Subcutaneous abdominal adipose tissue (tissue), 5 donors: ENCODE measurements at regions not wholly inside any gene's neighbourhood (a gene's known extent, or its start where the extent isn't known, plus 50 kb on each side); places are given as distances from the start of the nearest gene placed in this dataset.
A peak's percentile ranks its signal among the peaks of the same experiment; 100 is the strongest.

Experiments
- H3K27ac ChIP-seq: one replicate; pipeline ENCODE4 v1.7.0; 2013; ENCODE audit warnings: low read depth, mild to moderate bottlenecking, inconsistent platforms, low read length, moderate library complexity
- H3K27me3 ChIP-seq, 5 donors: one replicate each; pipeline ENCODE4 v1.7.0; 2013; ENCODE audit warnings: low read length in 5 of 5, inconsistent platforms in 1 of 5; ENCODE audit not compliant: control insufficient read depth in 5 of 5, insufficient read depth in 4 of 5
- H3K36me3 ChIP-seq, 5 donors: one replicate each; pipeline ENCODE4 v1.7.0; 2013; ENCODE audit warnings: low read length in 5 of 5; ENCODE audit not compliant: control insufficient read depth in 5 of 5, insufficient read depth in 5 of 5
- H3K4me1 ChIP-seq, 5 donors: one replicate each; pipeline ENCODE4 v1.7.0; 2013; ENCODE audit warnings: low read length in 5 of 5, mild to moderate bottlenecking in 3 of 5, moderate library complexity in 1 of 5; ENCODE audit not compliant: control insufficient read depth in 5 of 5, insufficient read depth in 5 of 5
- H3K4me3 ChIP-seq, 5 donors: one replicate each; pipeline ENCODE4 v1.7.0; 2013; ENCODE audit warnings: low read length in 5 of 5, low read depth in 1 of 5
- H3K9ac ChIP-seq, 5 donors: one replicate each; pipeline ENCODE4 v1.7.0; 2013; ENCODE audit warnings: low read length in 5 of 5, mild to moderate bottlenecking in 4 of 5, moderate library complexity in 3 of 5
- H3K9me3 ChIP-seq, 5 donors: one replicate each; pipeline ENCODE4 v1.7.0; 2013; ENCODE audit warnings: low read length in 5 of 5; ENCODE audit not compliant: control insufficient read depth in 5 of 5
- donor health status: healthy.
- donor health status: healthy.
- donor health status: healthy.
- donor health status: healthy.
- donor health status: healthy.

- Histone ChIP-seq H3K9ac (peak overlapping the region in 2 of 5 donors; percentile 10 to 25), H3K4me1 (peaks cover 4 to 29% (median 15%) of the 10 kb centered on the region in 5 donors), H3K36me3 (no peaks in the 10 kb centered on the region), H3K27ac (peak overlapping the region; percentile 84), H3K4me3 (no peak overlapping the region), H3K9me3 (no peaks in the 10 kb centered on the region), H3K27me3 (no peaks in the 10 kb centered on the region)
Measured at GRCh38 chr12:92650228-92650822, 52.5 kb upstream of the PLEKHG7 start.

- Histone ChIP-seq H3K9me3 (no peaks in the 10 kb centered on the region), H3K36me3 (no peaks in the 10 kb centered on the region), H3K4me3 (peak overlapping the region in 3 of 5 donors; percentile 18 to 59 (median 23)), H3K27me3 (no peaks in the 10 kb centered on the region), H3K9ac (peak overlapping the region in 2 of 5 donors; percentile 21 to 25), H3K4me1 (peaks cover 2 to 24% (median 13%) of the 10 kb centered on the region in 5 donors), H3K27ac (peak overlapping the region; percentile 84)
Measured at GRCh38 chr12:92649511-92650227, 53.1 kb upstream of the PLEKHG7 start.

- no peaks in the 10 kb centered on the region for H3K27me3 ChIP-seq
- peak overlapping the region; percentile 84 for H3K27ac ChIP-seq
- no peak overlapping the region for H3K9ac ChIP-seq
- peaks cover 2 to 17% (median 9%) of the 10 kb centered on the region in 5 donors for H3K4me1 ChIP-seq
- no peak overlapping the region for H3K4me3 ChIP-seq
- H3K36me3 ChIP-seq = no peaks in the 10 kb centered on the region
- no peaks in the 10 kb centered on the region for H3K9me3 ChIP-seq
Measured at GRCh38 chr12:92648242-92649031, 54.4 kb upstream of the PLEKHG7 start.

- Histone ChIP-seq H3K9ac (no peak overlapping the region), H3K36me3 (no peaks in the 10 kb centered on the region), H3K27ac (no peak overlapping the region), H3K27me3 (no peaks in the 10 kb centered on the region), H3K4me3 (no peak overlapping the region), H3K4me1 (no peaks in the 10 kb centered on the region), H3K9me3 (no peaks in the 10 kb centered on the region)
Measured at GRCh38 chr12:92641291-92641690, 61.5 kb upstream of the PLEKHG7 start.

GRCh38 chr12:92640691-92641090, 62.1 kb upstream of the PLEKHG7 start:
- no peaks in the 10 kb centered on the region for H3K9me3 ChIP-seq
- H3K36me3 ChIP-seq = no peaks in the 10 kb centered on the region
- no peak overlapping the region for H3K4me3 ChIP-seq
- no peaks in the 10 kb centered on the region for H3K4me1 ChIP-seq
- H3K9ac ChIP-seq = no peak overlapping the region
- no peaks in the 10 kb centered on the region for H3K27me3 ChIP-seq
- H3K27ac ChIP-seq = no peak overlapping the region

- Histone ChIP-seq H3K27ac (no peak overlapping the region), H3K36me3 (no peaks in the 10 kb centered on the region), H3K27me3 (no peaks in the 10 kb centered on the region), H3K4me1 (peaks cover 0 to 4% (median 0%) of the 10 kb centered on the region in 5 donors), H3K9me3 (no peaks in the 10 kb centered on the region), H3K9ac (no peak overlapping the region), H3K4me3 (no peak overlapping the region)
Measured at GRCh38 chr12:92639017-92639416, 63.8 kb upstream of the PLEKHG7 start.

- H3K9ac ChIP-seq = no peak overlapping the region
- H3K4me1 ChIP-seq = peaks cover 0 to 12% (median 7%) of the 10 kb centered on the region in 5 donors
- no peak overlapping the region for H3K27ac ChIP-seq
- no peaks in the 10 kb centered on the region for H3K9me3 ChIP-seq
- no peaks in the 10 kb centered on the region for H3K27me3 ChIP-seq
- H3K4me3 ChIP-seq = no peak overlapping the region
- H3K36me3 ChIP-seq = no peaks in the 10 kb centered on the region
Measured at GRCh38 chr12:92634730-92635129, 68.1 kb upstream of the PLEKHG7 start.

GRCh38 chr12:92634202-92634601, 68.6 kb upstream of the PLEKHG7 start:
- Histone ChIP-seq H3K9me3 (no peaks in the 10 kb centered on the region), H3K9ac (no peak overlapping the region), H3K36me3 (no peaks in the 10 kb centered on the region), H3K27me3 (no peaks in the 10 kb centered on the region), H3K4me1 (peaks cover 0 to 17% (median 7%) of the 10 kb centered on the region in 5 donors), H3K27ac (no peak overlapping the region), H3K4me3 (no peak overlapping the region)

- Histone ChIP-seq H3K4me1 (peaks cover 0 to 17% (median 7%) of the 10 kb centered on the region in 5 donors), H3K9me3 (no peaks in the 10 kb centered on the region), H3K9ac (no peak overlapping the region), H3K27ac (no peak overlapping the region), H3K4me3 (no peak overlapping the region), H3K27me3 (no peaks in the 10 kb centered on the region), H3K36me3 (no peaks in the 10 kb centered on the region)
Measured at GRCh38 chr12:92630968-92631367, 71.8 kb upstream of the PLEKHG7 start.
